HTR-8/SVneo (cell line): ENCODE measurements at regions not wholly inside any gene's neighbourhood (a gene's known extent, or its start where the extent isn't known, plus 50 kb on each side); places are given as distances from the start of the nearest gene placed in this dataset.

Source experiments
- DNase-seq: peaks from one replicate; pipeline ENCODE4 v3.0.0; 2011; ENCODE audit warnings: low spot score, mixed read lengths; ENCODE audit not compliant: insufficient read length
- FAIRE-seq: peaks from 2 replicates; lab custom pipeline; 2011; peaks lifted over from hg19 to GRCh38; lab: Jason Lieb, UNC

- FAIRE-seq, result no peak
- no peak for DNase-seq
These were observed 168.4 kb upstream of the NR3C1 start for GRCh38 chr5:143571642-143572624.

GRCh38 chr5:143570989-143571388, 167.5 kb upstream of the NR3C1 start:
- no peak for FAIRE-seq

DNA sequence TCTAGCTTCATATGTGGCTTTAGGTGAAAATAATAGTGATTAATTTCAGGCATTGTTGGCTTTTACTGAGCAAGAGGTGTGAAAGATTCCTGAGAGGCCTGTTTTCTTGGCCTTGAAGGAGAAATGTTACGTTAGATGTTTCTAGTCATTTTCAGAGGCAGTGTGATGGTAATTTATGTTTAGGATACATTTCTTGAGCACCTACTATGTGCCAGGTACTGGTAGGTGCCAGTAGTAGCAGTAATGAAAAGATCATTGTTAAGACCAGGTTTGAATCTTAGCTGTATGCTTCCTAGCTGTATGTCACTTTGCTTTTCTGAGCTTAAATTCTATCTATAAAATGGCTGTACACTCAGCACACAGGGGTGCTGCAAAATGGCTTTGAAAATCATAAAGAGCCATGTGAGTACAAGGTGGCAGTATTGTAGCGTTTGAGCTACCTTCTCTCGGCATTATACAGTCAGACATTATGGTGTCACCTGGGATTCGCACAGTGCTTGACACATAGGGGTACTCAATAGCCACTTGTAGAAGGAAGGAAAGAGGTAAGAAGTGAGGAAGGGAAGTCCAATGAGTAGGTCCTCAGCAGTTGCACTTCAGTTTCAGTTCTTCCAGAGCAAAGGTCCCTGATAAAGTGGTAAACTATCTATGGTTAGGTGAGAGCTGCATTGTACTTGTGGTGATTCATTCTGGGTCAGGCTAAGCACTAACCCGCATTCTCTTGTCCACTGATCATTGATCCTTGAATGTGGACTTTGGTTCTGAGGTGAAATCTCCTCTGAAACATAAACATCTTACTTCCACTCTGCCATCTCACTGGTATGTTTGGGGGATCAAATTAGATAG, 166.5 kb upstream of the NR3C1 start:
- no peak for FAIRE-seq
- no peak for DNase-seq

More at GRCh38 chr5:143570989-143571388, 167.5 kb upstream of the NR3C1 start:
- DNase-seq, result no peak

DNA sequence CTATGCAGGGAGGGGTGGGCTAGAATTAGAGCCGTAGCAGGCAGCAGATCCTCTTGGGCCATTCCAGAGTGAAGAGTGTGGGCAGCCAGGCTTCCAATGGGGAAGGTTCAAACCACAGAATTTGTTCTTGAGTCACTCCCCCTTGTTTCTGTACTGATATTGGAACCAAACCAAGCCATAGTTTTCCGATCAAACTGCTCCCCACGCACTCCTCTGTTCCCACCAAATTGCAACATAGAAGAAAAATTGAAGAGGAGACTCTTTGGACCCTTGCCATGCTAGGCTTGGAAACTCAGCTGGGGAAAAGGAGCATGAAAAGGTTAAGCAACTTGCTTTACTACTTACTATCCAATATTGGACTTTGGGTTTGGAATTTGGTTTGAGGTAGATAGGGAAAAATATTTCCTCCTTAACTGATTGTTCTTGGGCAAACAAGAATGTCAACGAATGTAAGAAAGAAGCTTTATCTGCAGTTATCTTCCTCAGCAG, 165.8 kb upstream of the NR3C1 start:
- no peak for DNase-seq
- no peak for FAIRE-seq

GRCh38 chr5:143567583-143568504, 164.4 kb upstream of the NR3C1 start:
- no peak for FAIRE-seq
- no peak for DNase-seq

GRCh38 chr5:143566139-143566538, 162.7 kb upstream of the NR3C1 start:
- DNase-seq (no peak), FAIRE-seq (no peak)

DNA sequence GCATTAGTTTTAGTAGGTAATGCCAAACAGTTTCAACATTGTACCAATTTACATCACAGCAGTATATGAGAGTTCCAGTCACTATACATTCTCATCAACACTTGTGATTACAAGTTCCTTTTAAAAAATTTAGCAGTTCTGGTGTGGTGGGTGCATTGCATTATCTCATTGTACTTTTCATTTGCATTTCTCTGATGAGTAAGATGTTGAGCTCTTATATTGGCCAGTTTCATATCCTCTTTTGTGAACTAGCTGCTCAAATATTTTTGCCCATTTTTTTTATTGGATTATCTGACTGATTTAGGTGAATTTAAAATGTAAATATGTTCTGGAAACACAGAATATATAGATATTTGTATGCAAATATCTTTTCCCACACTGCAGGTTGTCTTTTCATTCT, 160.9 kb upstream of the NR3C1 start:
- FAIRE-seq, result no peak
- DNase-seq, result no peak

- DNase-seq (no peak), FAIRE-seq (no peak)
These were observed 159.4 kb upstream of the NR3C1 start for GRCh38 chr5:143562935-143563334.

DNA sequence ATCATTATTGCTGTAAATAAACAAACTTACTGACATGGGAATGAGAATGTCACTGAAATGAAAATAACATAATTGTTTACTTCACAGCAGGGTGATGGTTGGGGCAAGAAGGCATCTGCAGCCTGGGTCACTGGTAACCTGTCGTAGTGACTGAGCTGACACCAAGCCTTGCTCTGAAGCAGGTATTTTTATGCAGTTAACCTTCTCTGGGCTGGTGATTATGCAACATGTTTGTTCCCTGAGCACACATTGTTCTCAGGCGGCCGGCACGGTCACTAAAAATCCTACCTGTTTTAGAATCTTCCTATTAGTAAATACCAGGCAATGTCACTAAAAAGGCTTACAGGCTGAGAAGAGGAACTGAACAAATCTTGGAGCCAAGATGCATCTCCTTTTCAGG, 157.7 kb upstream of the NR3C1 start:
- DNase-seq (no peak), FAIRE-seq (no peak)

DNA sequence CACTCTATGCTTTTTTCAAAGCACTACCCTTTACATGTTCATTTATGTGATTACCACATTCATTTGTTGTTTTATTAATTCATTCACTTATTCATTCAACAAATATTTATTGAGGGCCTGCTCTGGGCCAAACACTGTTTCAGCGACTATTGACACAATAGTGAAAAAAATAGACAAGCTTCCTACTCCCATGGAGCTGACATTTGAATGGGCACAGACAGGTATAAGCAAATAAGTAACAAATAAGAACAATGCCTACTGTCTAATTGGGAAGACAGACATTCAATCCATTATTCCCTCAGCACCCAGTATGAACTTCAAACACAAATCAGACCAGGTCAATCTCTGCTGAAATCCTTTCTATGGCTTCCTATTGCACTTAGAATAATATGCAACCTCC, 156.9 kb upstream of the NR3C1 start:
- FAIRE-seq, result no peak

GRCh38 chr5:143559586-143560109, 156.2 kb upstream of the NR3C1 start:
- DNase-seq (no peak), FAIRE-seq (no peak)

More for the DNA sequence above, 156.9 kb upstream of the NR3C1 start:
- no peak for DNase-seq

DNA sequence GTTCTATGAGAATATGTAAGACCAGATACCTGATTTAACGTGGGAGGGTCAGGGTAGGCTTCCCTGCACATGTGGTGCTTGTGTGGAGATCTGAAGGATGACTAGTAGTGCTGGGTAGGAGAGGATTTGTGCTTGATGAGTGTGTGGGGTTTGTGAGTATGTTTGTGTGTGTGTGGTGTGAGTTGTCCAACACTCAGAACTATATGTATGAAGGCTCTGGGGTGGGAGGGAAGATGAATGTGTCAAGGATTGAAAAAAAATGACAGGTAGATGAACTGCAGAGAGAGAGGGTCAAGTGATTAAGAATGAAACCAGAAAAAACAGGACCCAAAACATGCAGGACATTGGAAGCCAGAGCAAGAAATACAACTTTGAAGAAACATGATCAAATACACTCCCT, 154.6 kb upstream of the NR3C1 start:
- no peak for DNase-seq
- no peak for FAIRE-seq

DNA sequence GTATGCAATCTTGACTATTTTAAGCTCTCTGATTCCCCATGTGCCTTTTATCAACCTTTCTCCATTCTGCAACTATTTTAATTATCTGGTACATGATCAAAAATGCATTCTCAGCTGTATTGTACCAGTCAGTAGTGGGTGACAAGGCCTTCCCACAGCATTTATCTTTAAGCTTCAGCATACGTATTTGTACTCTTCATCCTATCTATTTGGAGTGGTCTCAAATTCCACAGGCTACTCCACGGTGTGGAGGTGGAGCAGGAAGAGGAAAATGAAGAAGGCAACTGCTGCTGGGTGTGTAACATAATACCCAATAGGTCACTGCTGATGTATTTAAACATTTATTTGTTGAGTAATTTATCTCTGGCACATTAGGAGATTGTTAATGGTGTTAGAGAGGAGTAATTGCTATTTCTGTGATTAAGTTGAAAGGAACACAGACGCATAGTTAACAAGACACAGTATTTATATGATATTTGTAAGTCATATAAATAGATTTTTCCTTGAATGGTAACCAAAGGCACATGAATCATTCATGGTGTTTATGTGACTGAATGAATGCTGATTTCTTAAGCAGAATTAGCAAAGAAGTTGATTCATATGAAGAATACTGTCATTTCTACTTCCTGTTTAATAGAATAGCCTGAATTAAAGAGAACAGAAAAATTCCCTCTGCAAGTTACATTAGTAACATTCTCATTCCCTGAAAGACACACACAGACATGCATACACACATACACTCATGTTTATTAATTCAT, 153.8 kb upstream of the NR3C1 start:
- FAIRE-seq (no peak), DNase-seq (peak; percentile 20)

GRCh38 chr5:143554918-143555477, 151.5 kb upstream of the NR3C1 start:
- FAIRE-seq, result no peak

GRCh38 chr5:143554187-143554717, 150.8 kb upstream of the NR3C1 start:
- no peak for FAIRE-seq
- peak; percentile 31 for DNase-seq

More at GRCh38 chr5:143554918-143555477, 151.5 kb upstream of the NR3C1 start:
- DNase-seq, result no peak

GRCh38 chr5:143552680-143553079, 149.2 kb upstream of the NR3C1 start:
- FAIRE-seq (no peak), DNase-seq (no peak)

DNA sequence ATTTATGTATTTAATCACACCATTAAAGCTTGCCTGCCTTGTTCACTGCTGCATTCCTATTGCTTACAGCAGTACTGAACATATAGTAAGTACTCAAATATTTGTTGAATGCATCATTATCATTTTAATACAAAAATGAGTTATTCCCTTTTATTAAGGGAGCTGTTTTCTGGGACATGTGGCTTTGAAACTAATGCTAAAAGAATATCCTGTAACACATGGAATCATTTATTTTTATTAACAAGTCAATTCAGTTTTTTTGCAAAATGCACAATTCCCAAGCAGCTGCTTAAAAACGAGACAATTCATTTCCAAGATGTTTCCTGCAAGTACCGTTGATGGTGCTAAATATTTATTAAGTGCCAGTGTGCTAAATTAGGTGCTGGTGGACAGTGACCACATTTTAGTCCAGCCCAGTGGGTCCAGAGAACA, 148.3 kb upstream of the NR3C1 start:
- DNase-seq (no peak), FAIRE-seq (no peak)

DNA sequence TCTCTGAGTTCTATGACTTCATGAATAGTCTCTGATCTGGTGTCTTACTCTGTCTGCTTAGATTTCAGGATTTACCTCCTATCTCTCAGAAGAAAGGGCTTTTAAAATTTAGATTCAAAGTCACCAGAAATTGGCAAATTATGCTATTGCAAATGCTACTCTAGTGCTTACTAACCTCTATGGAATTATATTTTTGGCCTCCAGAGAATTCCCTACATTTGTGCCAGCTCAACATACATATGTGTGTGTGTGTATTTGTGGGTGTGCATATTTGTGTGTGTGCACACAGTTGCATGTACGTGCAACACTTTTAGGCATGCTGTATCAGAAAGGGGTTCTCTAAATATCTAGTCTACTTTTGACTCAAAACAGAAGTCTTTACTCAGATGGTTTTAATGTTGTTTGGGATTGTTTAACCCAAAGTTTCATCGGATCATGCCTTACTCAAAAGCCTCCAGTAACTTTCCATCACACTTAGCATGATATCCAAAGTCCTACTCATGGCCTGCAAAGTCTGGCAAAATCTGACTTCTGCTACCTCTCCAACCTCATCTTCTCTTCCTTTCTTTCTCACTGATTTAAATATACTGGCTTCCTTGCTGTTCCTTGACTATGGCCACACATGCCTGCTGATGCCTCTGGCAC, 147.6 kb upstream of the NR3C1 start:
- FAIRE-seq (no peak), DNase-seq (no peak)
